PFSK-1 (cell line): ENCODE measurements at regions not wholly inside any gene's neighbourhood (a gene's known extent, or its start where the extent isn't known, plus 50 kb on each side); places are given as distances from the start of the nearest gene placed in this dataset.

Experiments
- FOXP2 ChIP-seq: optimal IDR thresholded peaks from 2 replicates; pipeline ENCODE3; 2011; ENCODE audit warnings: borderline replicate concordance, control low read depth, inconsistent platforms; ENCODE audit not compliant: insufficient read depth; ENCODE audit errors: extremely low read length, extremely low read depth
- POLR2AphosphoS5 ChIP-seq: IDR thresholded peaks from 2 replicates; pipeline ENCODE4 v1.6.1; 2012; ENCODE audit warnings: low read depth, mild to moderate bottlenecking, control low read depth, low read length, moderate library complexity
- SIN3A ChIP-seq: IDR thresholded peaks from 2 replicates; pipeline ENCODE4 v1.6.1; 2012; ENCODE audit warnings: mild to moderate bottlenecking, low read length, moderate library complexity, borderline replicate concordance; ENCODE audit not compliant: insufficient read depth
- TAF1 ChIP-seq: IDR thresholded peaks from 2 replicates; pipeline ENCODE4 v1.6.1; 2012; ENCODE audit warnings: low read length, control low read depth, borderline replicate concordance; ENCODE audit not compliant: insufficient read depth
- TF ChIP-seq, protein P1 (sequence below), 2 experiments: IDR thresholded peaks; 2 replicates each; pipeline versions ENCODE4 v1.6.1 to v1.8.0; 2011 to 2012; ENCODE audit warnings: low read depth in 2 of 2, low read length in 2 of 2, control low read depth in 1 of 2, inconsistent platforms in 1 of 2, mild to moderate bottlenecking in 1 of 2, moderate library complexity in 1 of 2; ENCODE audit not compliant: insufficient read depth in 1 of 2

DNA sequence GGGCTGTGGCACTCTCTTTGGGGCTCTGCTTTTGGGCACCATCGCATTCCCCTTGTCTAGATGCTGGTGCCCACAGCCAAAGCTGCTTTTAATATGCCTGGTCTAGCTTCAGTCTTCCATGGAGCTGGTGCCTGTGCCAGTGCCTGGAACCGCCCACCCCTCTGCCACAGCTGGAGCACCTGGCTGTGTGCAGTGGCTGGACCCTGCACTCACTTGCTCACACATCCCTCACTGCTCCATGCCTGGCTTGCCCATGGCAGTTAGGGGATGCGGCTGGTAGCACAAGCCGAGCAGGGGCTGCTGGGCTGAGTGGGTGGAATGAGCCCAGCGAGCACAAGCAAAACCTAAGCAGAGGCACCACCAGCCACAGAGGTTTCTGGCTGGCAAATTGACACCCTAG lies 1145.9 kb upstream of the LRRTM3 start:
- TF ChIP-seq POLR2AphosphoS5, result no peak
- TF ChIP-seq SIN3A, result no peak
- TF ChIP-seq FOXP2, result no peak

DNA sequence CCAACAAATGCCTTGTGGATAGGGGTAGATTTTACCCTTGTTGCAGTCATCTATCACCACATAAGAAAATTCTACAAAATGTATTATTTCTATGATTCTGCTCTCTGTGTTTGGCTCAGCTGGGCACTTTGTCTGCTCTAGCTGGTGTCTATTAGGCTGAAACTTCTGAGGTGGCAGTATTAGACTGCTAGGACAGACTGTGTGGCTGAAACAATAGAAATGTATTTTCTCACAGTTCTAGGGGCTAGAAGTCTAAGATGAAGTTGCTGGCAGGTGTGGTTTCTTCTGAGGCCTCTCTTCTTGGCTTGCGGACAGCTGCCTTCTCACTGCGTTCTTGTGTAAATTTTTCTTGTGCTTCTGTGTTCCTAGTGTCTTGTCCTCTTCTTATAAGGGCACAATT lies 1139.6 kb upstream of the LRRTM3 start:
- no peak for TF ChIP-seq SIN3A
- TF ChIP-seq, protein P1, sequence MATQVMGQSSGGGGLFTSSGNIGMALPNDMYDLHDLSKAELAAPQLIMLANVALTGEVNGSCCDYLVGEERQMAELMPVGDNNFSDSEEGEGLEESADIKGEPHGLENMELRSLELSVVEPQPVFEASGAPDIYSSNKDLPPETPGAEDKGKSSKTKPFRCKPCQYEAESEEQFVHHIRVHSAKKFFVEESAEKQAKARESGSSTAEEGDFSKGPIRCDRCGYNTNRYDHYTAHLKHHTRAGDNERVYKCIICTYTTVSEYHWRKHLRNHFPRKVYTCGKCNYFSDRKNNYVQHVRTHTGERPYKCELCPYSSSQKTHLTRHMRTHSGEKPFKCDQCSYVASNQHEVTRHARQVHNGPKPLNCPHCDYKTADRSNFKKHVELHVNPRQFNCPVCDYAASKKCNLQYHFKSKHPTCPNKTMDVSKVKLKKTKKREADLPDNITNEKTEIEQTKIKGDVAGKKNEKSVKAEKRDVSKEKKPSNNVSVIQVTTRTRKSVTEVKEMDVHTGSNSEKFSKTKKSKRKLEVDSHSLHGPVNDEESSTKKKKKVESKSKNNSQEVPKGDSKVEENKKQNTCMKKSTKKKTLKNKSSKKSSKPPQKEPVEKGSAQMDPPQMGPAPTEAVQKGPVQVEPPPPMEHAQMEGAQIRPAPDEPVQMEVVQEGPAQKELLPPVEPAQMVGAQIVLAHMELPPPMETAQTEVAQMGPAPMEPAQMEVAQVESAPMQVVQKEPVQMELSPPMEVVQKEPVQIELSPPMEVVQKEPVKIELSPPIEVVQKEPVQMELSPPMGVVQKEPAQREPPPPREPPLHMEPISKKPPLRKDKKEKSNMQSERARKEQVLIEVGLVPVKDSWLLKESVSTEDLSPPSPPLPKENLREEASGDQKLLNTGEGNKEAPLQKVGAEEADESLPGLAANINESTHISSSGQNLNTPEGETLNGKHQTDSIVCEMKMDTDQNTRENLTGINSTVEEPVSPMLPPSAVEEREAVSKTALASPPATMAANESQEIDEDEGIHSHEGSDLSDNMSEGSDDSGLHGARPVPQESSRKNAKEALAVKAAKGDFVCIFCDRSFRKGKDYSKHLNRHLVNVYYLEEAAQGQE (IDR thresholded peaks at IDR 0.05; ENCODE audit: insufficient read depth in 1 of 2, low read depth in 2 of 2, low read length in 2 of 2), result no peak
- no peak for TF ChIP-seq TAF1
- TF ChIP-seq POLR2AphosphoS5, result no peak
- TF ChIP-seq FOXP2, result no peak

DNA sequence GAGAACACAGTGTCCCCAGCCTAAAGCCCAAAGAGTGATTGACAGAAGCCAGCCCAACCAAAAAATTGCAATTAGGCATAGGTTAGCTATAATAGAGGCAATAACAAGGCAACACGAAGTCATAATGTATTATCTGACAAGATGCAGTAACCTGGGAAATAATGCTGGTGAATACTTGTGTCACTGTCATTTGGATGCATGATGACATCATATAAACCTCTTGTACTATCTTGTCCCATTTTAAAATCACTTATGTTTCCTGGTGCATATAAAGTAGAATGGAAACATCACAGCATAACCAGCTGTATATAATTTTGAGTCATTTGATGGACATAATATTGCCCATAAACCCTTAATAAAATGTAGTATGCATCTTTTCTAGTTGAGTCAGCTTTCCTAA lies 1138.3 kb upstream of the LRRTM3 start:
- TF ChIP-seq SIN3A (no peak), TAF1 (no peak), FOXP2 (no peak), POLR2AphosphoS5 (no peak)
- TF ChIP-seq, protein P1 (IDR thresholded peaks at IDR 0.05; ENCODE audit: insufficient read depth in 1 of 2, low read depth in 2 of 2, low read length in 2 of 2), result no peak

DNA sequence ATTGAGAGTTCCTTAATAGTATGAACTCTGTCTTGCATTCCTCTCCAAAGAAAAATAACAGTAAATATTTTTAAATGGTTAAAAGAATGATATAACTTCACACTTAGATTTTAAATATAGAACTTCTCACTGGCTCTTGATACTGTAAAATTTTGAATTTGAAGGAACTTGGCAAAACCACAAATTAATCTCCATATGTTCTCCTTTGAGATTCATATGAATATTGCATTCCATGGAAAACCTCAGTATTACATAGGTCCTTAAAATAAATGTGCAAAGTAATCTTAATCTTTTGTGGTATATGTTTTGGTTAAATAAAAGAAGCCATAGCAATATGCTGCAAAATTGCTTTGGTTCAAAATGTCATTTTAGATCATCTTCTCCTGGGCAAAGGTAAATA lies 1137.6 kb upstream of the LRRTM3 start:
- TF ChIP-seq POLR2AphosphoS5 (no peak), TAF1 (no peak), SIN3A (no peak), FOXP2 (no peak)
- TF ChIP-seq, protein P1 (IDR thresholded peaks at IDR 0.05; ENCODE audit: insufficient read depth in 1 of 2, low read depth in 2 of 2, low read length in 2 of 2), result no peak

DNA sequence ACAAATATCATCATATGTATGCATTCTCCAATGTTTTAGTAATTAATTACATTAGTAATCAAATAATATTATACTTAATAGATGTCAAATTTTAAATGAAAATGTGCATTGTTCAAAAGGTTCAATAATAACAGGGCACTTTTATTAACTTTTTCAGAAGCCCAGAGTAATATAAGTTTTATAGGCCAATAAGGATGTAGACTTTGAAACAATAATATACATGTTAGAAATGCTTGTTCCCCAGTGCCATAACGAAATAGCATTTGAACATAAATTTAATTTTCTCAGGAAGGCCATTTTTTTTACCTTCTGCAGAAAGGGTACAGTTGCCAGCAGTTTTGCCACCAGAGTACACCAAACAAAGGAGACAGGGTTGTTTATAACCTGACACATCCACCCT lies 1133.9 kb upstream of the LRRTM3 start:
- TF ChIP-seq POLR2AphosphoS5 (no peak), TAF1 (no peak), SIN3A (no peak), FOXP2 (no peak)
- TF ChIP-seq, protein P1 (IDR thresholded peaks at IDR 0.05; ENCODE audit: insufficient read depth in 1 of 2, low read depth in 2 of 2, low read length in 2 of 2), result no peak
